ENCODE measurements at regions not wholly inside any gene's neighbourhood (a gene's known extent, or its start where the extent isn't known, plus 50 kb on each side); places are given as distances from the start of the nearest gene placed in this dataset.
A peak's percentile ranks its signal among the peaks of the same experiment; 100 is the strongest.

- H3K4me3 ChIP-seq (ENCODE audit: low read depth, low read length) = no peak overlapping the region
- TF ChIP-seq CTCF (conservative IDR thresholded peaks at IDR 0.05; ENCODE audit: low read depth, low read length) = no peak
- peak; percentile 87 for DNase-seq (ENCODE audit: low read depth)
These were observed 334.5 kb downstream of the SEC14L1 start for GRCh38 chr17:77475016-77475976.

DNA sequence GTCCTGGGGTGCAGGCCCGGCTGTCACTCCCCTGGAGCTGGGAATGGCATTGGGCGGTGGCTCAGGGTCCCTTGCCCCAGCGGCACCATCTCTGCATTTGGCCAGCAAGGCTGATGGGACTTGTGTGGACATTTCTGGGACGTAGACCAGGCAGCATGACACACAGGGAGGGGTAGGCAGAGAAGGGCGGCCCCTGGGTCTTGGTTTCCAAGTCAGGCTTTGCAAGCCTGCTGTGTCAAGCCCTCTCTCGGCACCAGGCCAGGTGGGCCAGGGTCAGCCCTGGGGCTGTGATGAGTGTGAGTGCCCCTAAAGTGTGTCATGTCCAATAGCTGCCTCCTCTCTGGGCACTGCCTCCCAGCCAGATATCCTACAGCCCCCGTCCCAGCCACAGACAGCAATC, 335.2 kb downstream of the SEC14L1 start:
- DNase-seq (ENCODE audit: low read depth) = no peak
- no peak for TF ChIP-seq CTCF (conservative IDR thresholded peaks at IDR 0.05; ENCODE audit: low read depth, low read length)
- no peak overlapping the region for H3K4me3 ChIP-seq (ENCODE audit: low read depth, low read length)

DNA sequence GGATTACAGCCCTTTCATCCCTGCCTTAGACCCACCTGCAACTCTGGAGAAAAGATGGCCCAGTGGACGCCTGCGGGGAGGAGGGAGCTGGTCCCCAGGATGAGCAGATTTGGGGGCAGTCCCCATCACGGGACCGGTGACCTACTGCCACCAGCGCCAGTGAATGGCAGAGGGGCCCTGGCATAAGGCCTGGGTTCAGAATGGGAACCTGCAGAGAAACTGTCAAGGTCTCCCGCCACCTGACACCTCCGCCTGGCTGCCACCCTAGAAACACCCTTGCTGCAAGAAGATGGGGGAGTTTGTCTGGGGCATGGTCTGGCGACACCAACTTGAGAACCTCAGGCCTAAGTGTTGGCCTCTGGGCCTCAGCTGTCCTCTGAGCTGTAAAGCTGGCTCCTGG, 335.7 kb downstream of the SEC14L1 start:
- TF ChIP-seq CTCF (conservative IDR thresholded peaks at IDR 0.05; ENCODE audit: low read depth, low read length) = no peak
- no peak for DNase-seq (ENCODE audit: low read depth)
- H3K4me3 ChIP-seq (ENCODE audit: low read depth, low read length) = no peak overlapping the region

- TF ChIP-seq CTCF (conservative IDR thresholded peaks at IDR 0.05; ENCODE audit: low read depth, low read length) = peak; percentile 19
- DNase-seq (ENCODE audit: low read depth) = peak; percentile 97
These were observed 336.4 kb downstream of the SEC14L1 start for GRCh38 chr17:77476931-77477805.

DNA sequence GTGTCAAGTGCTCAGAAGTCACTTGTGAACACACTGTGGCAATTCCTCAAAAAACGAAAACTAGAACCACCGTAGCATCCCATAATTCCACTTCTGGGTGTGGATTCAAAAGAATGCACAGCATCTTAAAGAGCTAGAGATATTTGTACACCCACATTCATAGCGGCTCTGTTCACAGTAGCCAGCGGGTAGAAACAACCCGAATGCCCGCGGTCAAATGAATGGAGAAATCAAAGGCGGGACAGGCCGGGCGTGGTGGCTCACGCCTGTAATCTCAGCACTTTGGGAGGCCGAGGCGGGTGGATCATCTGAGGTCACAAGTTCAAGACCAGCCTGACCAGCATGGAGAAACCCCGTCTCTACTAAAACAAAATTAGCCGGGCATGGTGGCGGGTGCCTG, 337.5 kb downstream of the SEC14L1 start:
- DNase-seq (ENCODE audit: low read depth) = no peak
- H3K4me3 ChIP-seq (ENCODE audit: low read depth, low read length) = no peak overlapping the region
- TF ChIP-seq CTCF (conservative IDR thresholded peaks at IDR 0.05; ENCODE audit: low read depth, low read length) = no peak

More at GRCh38 chr17:77476931-77477805, 336.4 kb downstream of the SEC14L1 start:
- H3K4me3 ChIP-seq (ENCODE audit: low read depth, low read length) = no peak overlapping the region

GRCh38 chr17:77478899-77479298, 338.1 kb downstream of the SEC14L1 start:
- no peak for DNase-seq (ENCODE audit: low read depth)
- no peak for TF ChIP-seq CTCF (conservative IDR thresholded peaks at IDR 0.05; ENCODE audit: low read depth, low read length)
- no peak overlapping the region for H3K4me3 ChIP-seq (ENCODE audit: low read depth, low read length)
